HCT116 (cell line): ENCODE measurements at regions not wholly inside any gene's neighbourhood (a gene's known extent, or its start where the extent isn't known, plus 50 kb on each side); places are given as distances from the start of the nearest gene placed in this dataset.

ENCODE experiments used
- ATAC-seq: fragments of 200-7000 bp; cut with Tn5 transposase; 2 replicates; pipeline ENCODE4 v1.9.1; 2020; ENCODE audit warnings: mild to moderate bottlenecking, moderate library complexity
- BruUV-seq: library from RNA; stranded (reverse); fragments of 400-500 nt; replicated peaks from 2 replicates; lab custom pipeline; 2021; lab: Mats Ljungman, UMichigan
- CTCF ChIA-PET: fragments of 300-600 bp; sonication (Branson Sonifier 250); formaldehyde crosslinking; loops from one replicate; lab custom pipeline; 2021; ENCODE audit warnings: antibody characterized with exemption; lab: Charles Lee
- POLR2A ChIA-PET: fragments of 300-600, 350-600 bp; sonication (Branson Sonifier 250); formaldehyde crosslinking; loops from one replicate; lab custom pipeline; 2021; ENCODE audit warnings: antibody characterized with exemption; lab: Charles Lee
- RAD21 ChIA-PET, 2 experiments: fragments of 300-600 bp; sonication (Branson Sonifier 250); formaldehyde crosslinking; loops; one replicate each; lab custom pipeline; 2023; ENCODE audit warnings: low total read pairs in 2 of 2; ENCODE audit not compliant: uncharacterized antibody in 2 of 2, unreplicated experiment in 2 of 2, low non-redundant PET in 1 of 2; lab: Charles Lee
- DNase-seq: peaks from one replicate; pipeline ENCODE4 v3.0.0-alpha.2; 2010; ENCODE audit warnings: low read depth, low spot score
- H2AFZ ChIP-seq: fragments of 200-600 bp; shearing (Covaris generic), sonication (generic); 2 replicates; pipeline ENCODE4 v1.6.1; 2017; ENCODE audit warnings: low read depth, mixed run types, mixed read lengths, antibody characterized with exemption, low read length; ENCODE audit not compliant: poor library complexity, severe bottlenecking
- H3K27ac ChIP-seq: 2 replicates; pipeline ENCODE4 v1.5.1; 2012; ENCODE audit warnings: low read depth, low read length
- H3K27me3 ChIP-seq: fragments of 200-600 bp; sonication (generic); 2 replicates; pipeline ENCODE4 v1.6.1; 2016; ENCODE audit warnings: mixed run types, low read length, mixed read lengths; ENCODE audit not compliant: insufficient read depth
- H3K36me3 ChIP-seq, 2 experiments: fragments of 200-500 bp in 1 of 2; fragments of 200-600 bp in 1 of 2; sonication (Bioruptor generic) in 1 of 2; sonication (generic) in 1 of 2; 2 replicates each; pipeline versions ENCODE4 v1.5.1 to v1.6.1; 2014 to 2016; ENCODE audit warnings: low read length in 2 of 2, inconsistent platforms in 1 of 2, mixed read lengths in 1 of 2, mixed run types in 1 of 2; ENCODE audit not compliant: insufficient read depth in 2 of 2, control insufficient read depth in 1 of 2
- H3K4me1 ChIP-seq, 2 experiments: fragments of 200-600 bp in 1 of 2; sonication (generic) in 1 of 2; 2 replicates each; pipeline versions ENCODE4 v1.5.1 to v1.6.1; 2012 to 2017; ENCODE audit warnings: low read length in 2 of 2, inconsistent platforms in 1 of 2, mild to moderate bottlenecking in 1 of 2, mixed read lengths in 1 of 2, mixed run types in 1 of 2, moderate library complexity in 1 of 2; ENCODE audit not compliant: insufficient read depth in 2 of 2, control insufficient read depth in 1 of 2
- H3K4me2 ChIP-seq: fragments of 200-600 bp; sonication (generic); 2 replicates; pipeline ENCODE4 v1.6.1; 2017; ENCODE audit warnings: mixed run types, low read length, mixed read lengths
- H3K4me3 ChIP-seq, 2 experiments: fragments of 200-600 bp in 1 of 2; sonication (generic) in 1 of 2; replicated peaks in 1 of 2; 2 replicates each; pipeline ENCODE4 v1.5.1; 2011 to 2016; ENCODE audit warnings: low read length in 2 of 2, control low read depth in 1 of 2, low read depth in 1 of 2, mild to moderate bottlenecking in 1 of 2, mixed read lengths in 1 of 2, mixed run types in 1 of 2
- H3K79me2 ChIP-seq: fragments of 200-600 bp; sonication (generic); 2 replicates; pipeline ENCODE4 v1.6.1; 2017; ENCODE audit warnings: mild to moderate bottlenecking, mixed run types, low read length, moderate library complexity, mixed read lengths; ENCODE audit not compliant: insufficient read depth
- H3K9ac ChIP-seq: fragments of 200-600 bp; sonication (generic); 2 replicates; pipeline ENCODE4 v1.6.1; 2016; ENCODE audit warnings: low read length, mixed read lengths
- H3K9me2 ChIP-seq: fragments of 200-600 bp; sonication (generic), shearing (Covaris generic); 2 replicates; pipeline ENCODE4 v1.6.1; 2017; ENCODE audit warnings: mixed run types, mild to moderate bottlenecking, moderate library complexity; ENCODE audit not compliant: insufficient read depth
- H3K9me3 ChIP-seq, 2 experiments: fragments of 200-500 bp in 1 of 2; fragments of 200-600 bp in 1 of 2; sonication (Bioruptor generic) in 1 of 2; sonication (generic) in 1 of 2; 2 replicates each; pipeline ENCODE4 v1.6.1; 2014 to 2017; ENCODE audit warnings: low read length in 2 of 2, mixed read lengths in 2 of 2, inconsistent platforms in 1 of 2, low read depth in 1 of 2, mild to moderate bottlenecking in 1 of 2, mixed run types in 1 of 2, moderate library complexity in 1 of 2; ENCODE audit not compliant: control insufficient read depth in 1 of 2, insufficient read depth in 1 of 2
- H4K20me1 ChIP-seq: fragments of 200-600 bp; sonication (generic), shearing (Covaris generic); 2 replicates; pipeline ENCODE4 v1.6.1; 2017; ENCODE audit warnings: mixed run types, mild to moderate bottlenecking, moderate library complexity; ENCODE audit not compliant: insufficient read depth
- CBX3 ChIP-seq: IDR thresholded peaks from 2 replicates; pipeline ENCODE4 v1.6.1; 2012; ENCODE audit warnings: low read depth
- CEBPB ChIP-seq: IDR thresholded peaks from 2 replicates; pipeline ENCODE4 v1.6.1; 2012; ENCODE audit warnings: low read depth
- EGR1 ChIP-seq: IDR thresholded peaks from 2 replicates; pipeline ENCODE4 v1.6.1; 2012; ENCODE audit warnings: low read depth
- ELF1 ChIP-seq: IDR thresholded peaks from 2 replicates; pipeline ENCODE4 v1.6.1; 2012; ENCODE audit warnings: low read depth, borderline replicate concordance
- EZH2 ChIP-seq: fragments of 200-600 bp; sonication (generic); IDR thresholded peaks from 2 replicates; pipeline ENCODE4 v1.6.1; 2017; ENCODE audit warnings: antibody characterized with exemption, mixed run types
- POLR2A ChIP-seq: IDR thresholded peaks from 2 replicates; pipeline ENCODE4 v1.7.0; 2011; ENCODE audit warnings: borderline replicate concordance; ENCODE audit not compliant: insufficient read depth, insufficient read length; ENCODE audit errors: extremely low read depth
- POLR2AphosphoS5 ChIP-seq: IDR thresholded peaks from 2 replicates; pipeline ENCODE4 v1.6.1; 2011; ENCODE audit warnings: mild to moderate bottlenecking, low read depth, low read length, moderate library complexity
- TCF7L2 ChIP-seq: IDR thresholded peaks from 2 replicates; pipeline ENCODE4 v1.7.0; 2011; ENCODE audit warnings: borderline replicate concordance, inconsistent platforms; ENCODE audit not compliant: insufficient read depth, insufficient read length; ENCODE audit errors: extremely low read depth
- YY1 ChIP-seq: IDR thresholded peaks from 2 replicates; pipeline ENCODE4 v1.6.1; 2011; ENCODE audit warnings: low read length, low read depth, moderate library complexity, mild to moderate bottlenecking; ENCODE audit not compliant: insufficient replicate concordance; ENCODE audit errors: extremely low read depth
- ZBTB33 ChIP-seq: IDR thresholded peaks from 2 replicates; pipeline ENCODE4 v1.6.1; 2011; ENCODE audit warnings: mild to moderate bottlenecking, low read length, moderate library complexity; ENCODE audit not compliant: insufficient replicate concordance; ENCODE audit errors: extremely low read depth
- ZFX ChIP-seq: fragments of 450-650 bp; IDR thresholded peaks from 2 replicates; pipeline ENCODE4 v1.6.1; 2017
- intact Hi-C: fragments of 100-400 bp; cut with micrococcal nuclease; formaldehyde crosslinking; loops from 2 replicates; pipeline ENCODE4 v1.10.0; 2022

GRCh38 chr13:71285700-71286099 lies 581.3 kb downstream of the DACH1 start:
- DNase-seq: no peak
- H3K27me3 ChIP-seq: no peaks in the 10 kb centered on the region
- ChIA-PET CTCF (no interaction called here), POLR2A (no interaction called here), RAD21 (no interaction called here)
- H3K9me2 ChIP-seq: no peaks in the 10 kb centered on the region
- H2AFZ ChIP-seq: no peak overlapping the region
- H3K27ac ChIP-seq: no peak overlapping the region
- no peak for TF ChIP-seq ELF1
- no peak for TF ChIP-seq EGR1
- TF ChIP-seq ZFX: no peak
- TF ChIP-seq POLR2A: no peak
- TF ChIP-seq POLR2AphosphoS5: no peak
- no peak for TF ChIP-seq CEBPB
- TF ChIP-seq YY1: no peak
- no peak for TF ChIP-seq CBX3
- TF ChIP-seq TCF7L2: no peak
- no peak for TF ChIP-seq EZH2
- no peak for TF ChIP-seq ZBTB33
- TF ChIP-seq, all 23 proteins: peak for 0
- no TSS peak for BruUV-seq
- Histone ChIP-seq H3K36me3 (no peaks in the 10 kb centered on the region), H3K4me1 (no peaks in the 10 kb centered on the region), H3K9ac (no peak overlapping the region), H3K4me2 (no peak overlapping the region), H3K4me3 (no peak overlapping the region), H4K20me1 (no peaks in the 10 kb centered on the region), H3K9me3 (0 out of 4 replicates have a peak, but pooled peaks cover 0 to 4% of the 10 kb centered on the region in 2 experiments), H3K79me2 (no peaks in the 10 kb centered on the region)
- intact Hi-C loops: no loop called here
- ATAC-seq: no peak
